GM12878 (cell line): ENCODE measurements at regions not wholly inside any gene's neighbourhood (a gene's known extent, or its start where the extent isn't known, plus 50 kb on each side); places are given as distances from the start of the nearest gene placed in this dataset.

ENCODE experiments used
- ATAC-seq: fragments of 200-7000 bp; cut with Tn5 transposase; 3 replicates; pipeline ENCODE4 v1.9.1; 2020; ENCODE audit warnings: mild to moderate bottlenecking, moderate library complexity
- BruUV-seq: library from RNA; stranded (reverse); fragments of 400-500 nt; replicated peaks from 2 replicates; lab custom pipeline; 2021; lab: Mats Ljungman, UMichigan
- CTCF ChIA-PET: fragments of 300-600 bp; sonication (Branson Sonifier 250); formaldehyde crosslinking; extraction: SDS; loops from one replicate; lab custom pipeline; 2021; ENCODE audit warnings: inconsistent platforms; lab: Yijun Ruan, JAX
- POLR2A ChIA-PET: fragments of 350-600 bp; formaldehyde crosslinking; extraction: SDS; loops from one replicate; lab custom pipeline; 2021; ENCODE audit warnings: inconsistent platforms; lab: Charles Lee
- RAD21 ChIA-PET: fragments of 300-600 bp; sonication (Branson Sonifier 250); formaldehyde crosslinking; loops from one replicate; lab custom pipeline; 2023; ENCODE audit warnings: antibody characterized with exemption; ENCODE audit not compliant: unreplicated experiment; lab: Charles Lee
- SMC1A ChIA-PET: fragments of 300-600 bp; sonication (Branson Sonifier 250); formaldehyde crosslinking; loops from one replicate; lab custom pipeline; 2023; ENCODE audit not compliant: unreplicated experiment, uncharacterized antibody; lab: Charles Lee
- DNase-seq: peaks from one replicate; pipeline ENCODE4 v3.0.0-alpha.2; 2011; ENCODE audit warnings: low read depth, low spot score
- FAIRE-seq: peaks from 3 replicates; lab custom pipeline; 2011; peaks lifted over from hg19 to GRCh38; lab: Jason Lieb, UNC
- H2AFZ ChIP-seq: 2 replicates; pipeline ENCODE4 v1.6.0; 2011; ENCODE audit warnings: low read depth, low read length, control low read depth; ENCODE audit not compliant: control insufficient read depth
- H3K27ac ChIP-seq: 2 replicates; pipeline ENCODE4 v1.5.1; 2011; ENCODE audit warnings: control low read depth; ENCODE audit not compliant: control insufficient read depth, insufficient read depth
- H3K27me3 ChIP-seq, 2 experiments: replicated peaks in 1 of 2; 2 replicates each; pipeline versions ENCODE4 v1.6.0 to v1.6.1; 2011; ENCODE audit warnings: low read length in 1 of 2; ENCODE audit not compliant: control insufficient read depth in 2 of 2, insufficient read depth in 2 of 2
- H3K36me3 ChIP-seq, 2 experiments: 2 replicates each; pipeline ENCODE4 v1.5.1; 2011; ENCODE audit warnings: low read length in 1 of 2; ENCODE audit not compliant: control insufficient read depth in 2 of 2, insufficient read depth in 2 of 2
- H3K4me1 ChIP-seq: 2 replicates; pipeline ENCODE4 v1.6.1; 2011; ENCODE audit warnings: mild to moderate bottlenecking, low read length, moderate library complexity, mixed read lengths; ENCODE audit not compliant: control insufficient read depth, insufficient read depth
- H3K4me2 ChIP-seq: 2 replicates; pipeline ENCODE4 v1.6.0; 2011; ENCODE audit warnings: control low read depth; ENCODE audit not compliant: control insufficient read depth, insufficient read depth
- H3K4me3 ChIP-seq: fragments of 200-600 bp; sonication (generic); 2 replicates; pipeline ENCODE4 v1.5.1; 2016
- H3K79me2 ChIP-seq: 2 replicates; pipeline ENCODE4 v1.6.0; 2011; ENCODE audit warnings: low read length; ENCODE audit not compliant: control insufficient read depth, insufficient read depth
- H3K9ac ChIP-seq: 2 replicates; pipeline ENCODE4 v1.8.0; 2011; ENCODE audit warnings: low read length, control low read depth, mixed read lengths; ENCODE audit not compliant: control insufficient read depth, insufficient read depth
- H3K9me3 ChIP-seq: replicated peaks from 3 replicates; pipeline ENCODE4 v1.5.1; 2011; ENCODE audit warnings: mild to moderate bottlenecking, low read length; ENCODE audit not compliant: control insufficient read depth, insufficient read depth
- H4K20me1 ChIP-seq: 2 replicates; pipeline ENCODE4 v1.6.0; 2011; ENCODE audit not compliant: control insufficient read depth, insufficient read depth
- POLR2AphosphoS5 ChIP-seq: IDR thresholded peaks from 2 replicates; pipeline ENCODE4 v1.6.1; 2011; ENCODE audit warnings: mild to moderate bottlenecking, low read length, inconsistent platforms
- POU2F2 ChIP-seq: IDR thresholded peaks from 3 replicates; pipeline ENCODE4 v1.6.1; 2011; ENCODE audit warnings: low read depth, mild to moderate bottlenecking, low read length, borderline replicate concordance
- STAT3 ChIP-seq: IDR thresholded peaks from 2 replicates; pipeline ENCODE4 v1.6.1; 2011; ENCODE audit warnings: low read depth, low read length, improper control_type of control experiment
- TAF1 ChIP-seq: IDR thresholded peaks from 2 replicates; pipeline ENCODE4 v1.6.1; 2011; ENCODE audit warnings: mild to moderate bottlenecking, low read depth, low read length, borderline replicate concordance
- TBL1XR1 ChIP-seq: IDR thresholded peaks from 2 replicates; pipeline ENCODE4 v1.6.1; 2012; ENCODE audit warnings: low read depth, low read length, improper control_type of control experiment
- ZBTB33 ChIP-seq: fragments of 450-650 bp; IDR thresholded peaks from 2 replicates; pipeline ENCODE4 v1.6.1; 2017; ENCODE audit warnings: mild to moderate bottlenecking
- WGBS: methylation state at CpG from one replicate; pipeline ENCODE4 v1.1.6; 2016; ENCODE audit warnings: low lambda C conversion rate; ENCODE audit not compliant: insufficient replicate concordance, insufficient coverage; ENCODE audit errors: missing lambda C conversion rate; 5-methylcytosine and 5-hydroxymethylcytosine counted together
- in situ Hi-C: fragments of 300-500 bp; cut with MboI; formaldehyde crosslinking; loops from 9 replicates; pipeline ENCODE4 v1.14.3; 2018; ENCODE audit warnings: mixed read lengths
- intact Hi-C: fragments of 100-400 bp; cut with micrococcal nuclease; formaldehyde crosslinking; loops from one replicate; pipeline ENCODE4 v1.14.2; 2022; ENCODE audit not compliant: unreplicated experiment
- TF ChIP-seq, protein P1 (sequence below): IDR thresholded peaks from 2 replicates; pipeline ENCODE4 v1.6.1; 2012; ENCODE audit warnings: low read depth, low read length, improper control_type of control experiment

GRCh38 chr13:105984646-105985045 is 550.8 kb downstream of the EFNB2 start:
- DNase-seq: no peak
- ChIA-PET RAD21 (no interaction called here), POLR2A (no interaction called here), SMC1A (no interaction called here), CTCF (no interaction called here)
- in situ Hi-C loops (no loop called here), intact Hi-C loops (no loop called here)
- Histone ChIP-seq H3K79me2 (no peaks in the 10 kb centered on the region), H3K4me2 (no peak overlapping the region), H3K36me3 (no peaks in the 10 kb centered on the region), H3K27ac (no peak overlapping the region), H2AFZ (no peak overlapping the region), H3K27me3 (no peaks in the 10 kb centered on the region), H3K9ac (no peak overlapping the region), H3K4me1 (no peaks in the 10 kb centered on the region), H4K20me1 (no peaks in the 10 kb centered on the region), H3K4me3 (no peak overlapping the region)
- FAIRE-seq: no peak
- no TSS peak for BruUV-seq
- no peak for ATAC-seq
- TF ChIP-seq TAF1: no peak
- TF ChIP-seq POU2F2: no peak
- TF ChIP-seq, protein P1, sequence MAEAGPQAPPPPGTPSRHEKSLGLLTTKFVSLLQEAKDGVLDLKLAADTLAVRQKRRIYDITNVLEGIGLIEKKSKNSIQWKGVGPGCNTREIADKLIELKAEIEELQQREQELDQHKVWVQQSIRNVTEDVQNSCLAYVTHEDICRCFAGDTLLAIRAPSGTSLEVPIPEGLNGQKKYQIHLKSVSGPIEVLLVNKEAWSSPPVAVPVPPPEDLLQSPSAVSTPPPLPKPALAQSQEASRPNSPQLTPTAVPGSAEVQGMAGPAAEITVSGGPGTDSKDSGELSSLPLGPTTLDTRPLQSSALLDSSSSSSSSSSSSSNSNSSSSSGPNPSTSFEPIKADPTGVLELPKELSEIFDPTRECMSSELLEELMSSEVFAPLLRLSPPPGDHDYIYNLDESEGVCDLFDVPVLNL: no peak
- TF ChIP-seq POLR2AphosphoS5: no peak
- no peak for TF ChIP-seq TBL1XR1
- no peak for TF ChIP-seq ZBTB33
- TF ChIP-seq STAT3: no peak
- TF ChIP-seq, all 136 proteins: peak for 0
- no peaks in the 10 kb centered on the region for H3K9me3 ChIP-seq
- 31% methylated on average over 11 of the region's 11 CpGs for WGBS
